CD4-positive, alpha-beta T cell treated with Interleukin-15 for 1 hour (primary cell): ENCODE measurements at regions not wholly inside any gene's neighbourhood (a gene's known extent, or its start where the extent isn't known, plus 50 kb on each side); places are given as distances from the start of the nearest gene placed in this dataset.
"Not testable (repeated sequence)": the region's sequence is repeated elsewhere in the genome, so short reads cannot be mapped to it uniquely, and the experiment has no call there.

ENCODE experiments used
- DNase-seq: peaks from one replicate; pipeline ENCODE4 v3.0.0-alpha.2; 2020

- DNase-seq = no peak
These were observed 222.3 kb upstream of the HS3ST1 start for GRCh38 chr4:11650801-11651596.

GRCh38 chr4:11647433-11647832 is 218.7 kb upstream of the HS3ST1 start:
- DNase-seq = no peak

- not testable (repeated sequence) for DNase-seq
These were observed 214.4 kb upstream of the HS3ST1 start for GRCh38 chr4:11643081-11643480.

GRCh38 chr4:11640584-11640983 is 211.9 kb upstream of the HS3ST1 start:
- DNase-seq = no peak

- no peak for DNase-seq
These were observed 207.9 kb upstream of the HS3ST1 start for GRCh38 chr4:11636551-11636950.

GRCh38 chr4:11636031-11636430 is 207.3 kb upstream of the HS3ST1 start:
- DNase-seq = no peak

GRCh38 chr4:11635342-11635741 is 206.6 kb upstream of the HS3ST1 start:
- no peak for DNase-seq

- DNase-seq = no peak
These were observed 205.6 kb upstream of the HS3ST1 start for GRCh38 chr4:11634283-11634682.

GRCh38 chr4:11633430-11633829 is 204.7 kb upstream of the HS3ST1 start:
- no peak for DNase-seq

GRCh38 chr4:11632483-11632882 is 203.8 kb upstream of the HS3ST1 start:
- no peak for DNase-seq

GRCh38 chr4:11632025-11632424 is 203.3 kb upstream of the HS3ST1 start:
- no peak for DNase-seq

GRCh38 chr4:11631416-11631815 is 202.7 kb upstream of the HS3ST1 start:
- no peak for DNase-seq

GRCh38 chr4:11628093-11628725 is 199.5 kb upstream of the HS3ST1 start:
- no peak for DNase-seq

- DNase-seq = no peak
These were observed 197.4 kb upstream of the HS3ST1 start for GRCh38 chr4:11626066-11626465.

GRCh38 chr4:11625211-11625610 is 196.5 kb upstream of the HS3ST1 start:
- no peak for DNase-seq

- DNase-seq = no peak
These were observed 195.7 kb upstream of the HS3ST1 start for GRCh38 chr4:11624370-11624769.

- DNase-seq = no peak
These were observed 195.0 kb upstream of the HS3ST1 start for GRCh38 chr4:11623726-11624037.

GRCh38 chr4:11622961-11623725 is 194.4 kb upstream of the HS3ST1 start:
- DNase-seq = no peak

GRCh38 chr4:11620861-11621260 is 192.2 kb upstream of the HS3ST1 start:
- no peak for DNase-seq

GRCh38 chr4:11618666-11619282 is 190.1 kb upstream of the HS3ST1 start:
- DNase-seq = no peak

GRCh38 chr4:11616856-11617255 is 188.2 kb upstream of the HS3ST1 start:
- no peak for DNase-seq

- DNase-seq = no peak
These were observed 186.9 kb upstream of the HS3ST1 start for GRCh38 chr4:11615601-11616000.

GRCh38 chr4:11614426-11614825 is 185.7 kb upstream of the HS3ST1 start:
- DNase-seq = no peak

- no peak for DNase-seq
These were observed 183.2 kb upstream of the HS3ST1 start for GRCh38 chr4:11611868-11612267.
